PC-9 (cell line): ENCODE measurements at regions not wholly inside any gene's neighbourhood (a gene's known extent, or its start where the extent isn't known, plus 50 kb on each side); places are given as distances from the start of the nearest gene placed in this dataset.

Source experiments
- BruUV-seq: library from RNA; stranded (reverse); fragments of 400-500 nt; replicated peaks from 2 replicates; lab custom pipeline; 2021; lab: Mats Ljungman, UMichigan
- CTCF ChIA-PET: fragments of 300-600 bp; sonication (Branson Sonifier 250); formaldehyde crosslinking; loops from one replicate; lab custom pipeline; 2022; ENCODE audit warnings: antibody characterized with exemption; lab: Charles Lee
- POLR2A ChIA-PET: fragments of 300-600 bp; sonication (Branson Sonifier 250); formaldehyde crosslinking; loops from one replicate; lab custom pipeline; 2022; ENCODE audit warnings: antibody characterized with exemption; ENCODE audit not compliant: unreplicated experiment; lab: Charles Lee
- DNase-seq, 2 experiments: peaks; one replicate each; pipeline versions ENCODE4 v3.0.0 to v3.0.0-alpha.2; 2015 to 2022; ENCODE audit warnings: mixed read lengths in 1 of 2
- H2AFZ ChIP-seq: fragments of 200-600 bp; sonication (generic); 2 replicates; pipeline ENCODE4 v1.8.1; 2017; ENCODE audit warnings: antibody characterized with exemption
- H3F3A ChIP-seq: fragments of 200-600 bp; sonication (generic); 2 replicates; pipeline ENCODE4 v1.8.1; 2017; ENCODE audit warnings: antibody characterized with exemption, mild to moderate bottlenecking, low read depth; ENCODE audit not compliant: insufficient read depth
- H3K27ac ChIP-seq: fragments of 200-600 bp; sonication (generic); 2 replicates; pipeline ENCODE4 v1.6.1; 2016; ENCODE audit warnings: mixed run types
- H3K27me3 ChIP-seq: fragments of 200-600 bp; sonication (generic); 2 replicates; pipeline ENCODE4 v1.6.1; 2016; ENCODE audit warnings: low read depth, mixed run types; ENCODE audit not compliant: insufficient read depth
- H3K36me3 ChIP-seq: fragments of 200-600 bp; sonication (generic); 2 replicates; pipeline ENCODE4 v1.6.1; 2016; ENCODE audit warnings: low read depth, mixed run types
- H3K4me1 ChIP-seq: fragments of 200-600 bp; sonication (generic); replicated peaks from 2 replicates; pipeline ENCODE4 v1.6.1; 2016; ENCODE audit warnings: mixed run types; ENCODE audit not compliant: insufficient read depth
- H3K4me2 ChIP-seq: fragments of 200-600 bp; sonication (generic); 2 replicates; pipeline ENCODE4 v1.6.1; 2017; ENCODE audit warnings: mixed run types
- H3K4me3 ChIP-seq: fragments of 200-600 bp; sonication (generic); 2 replicates; pipeline ENCODE4 v1.6.1; 2016; ENCODE audit warnings: mixed run types
- H3K79me2 ChIP-seq: fragments of 200-600 bp; sonication (generic); 2 replicates; pipeline ENCODE4 v1.6.1; 2017; ENCODE audit warnings: low read depth, mixed run types
- H3K9me2 ChIP-seq: fragments of 200-600 bp; sonication (generic); 2 replicates; pipeline ENCODE4 v1.8.1; 2017; ENCODE audit warnings: mild to moderate bottlenecking; ENCODE audit not compliant: insufficient read depth
- H3K9me3 ChIP-seq: fragments of 200-600 bp; sonication (generic); 2 replicates; pipeline ENCODE4 v1.8.1; 2016; ENCODE audit warnings: low read depth; ENCODE audit not compliant: insufficient read depth
- H4K20me1 ChIP-seq: fragments of 200-600 bp; sonication (generic); 2 replicates; pipeline ENCODE4 v1.8.1; 2017; ENCODE audit not compliant: insufficient read depth
- CTCF ChIP-seq: fragments of 200-600 bp; sonication (generic); conservative IDR thresholded peaks from 2 replicates; pipeline ENCODE4 v1.6.1; 2017; ENCODE audit warnings: mixed run types, antibody characterized with exemption, mild to moderate bottlenecking, moderate library complexity
- EZH2 ChIP-seq: fragments of 200-600 bp; sonication (generic); IDR thresholded peaks from 2 replicates; pipeline ENCODE4 v1.8.0; 2017; ENCODE audit warnings: antibody characterized with exemption, low read depth
- intact Hi-C: fragments of 100-400 bp; cut with micrococcal nuclease; formaldehyde crosslinking; loops from one replicate; pipeline ENCODE4 v1.10.0; 2022; ENCODE audit not compliant: unreplicated experiment

GRCh38 chr14:26761532-26761931, 163.7 kb upstream of the NOVA1 start:
- no TSS peak for BruUV-seq
- H3K4me1 ChIP-seq = peaks cover 15% of the 10 kb centered on the region
- no peak for DNase-seq

GRCh38 chr14:26765301-26765700, 167.5 kb upstream of the NOVA1 start:
- CTCF ChIA-PET = interaction anchor here (0.9 kb wide), 1 partner anchor 1816 kb away, joined by 3 read pairs; no protein-coding TSS in a partner anchor
- H3K79me2 ChIP-seq = no peaks in the 10 kb centered on the region
- H3K9me2 ChIP-seq = no peaks in the 10 kb centered on the region
- POLR2A ChIA-PET = no interaction called here
- H2AFZ ChIP-seq = peak overlapping the region; percentile 18; the same call in 1 of the 2 replicates
- no peaks in the 10 kb centered on the region for H3F3A ChIP-seq
- BruUV-seq = no TSS peak
- H4K20me1 ChIP-seq = no peaks in the 10 kb centered on the region
- TF ChIP-seq CTCF = no peak
- no peak for TF ChIP-seq EZH2
- peaks cover 15% of the 10 kb centered on the region for H3K4me1 ChIP-seq
- no peak overlapping the region for H3K4me3 ChIP-seq
- no peak overlapping the region for H3K4me2 ChIP-seq
- H3K9me3 ChIP-seq = no peaks in the 10 kb centered on the region
- peak overlapping the region; percentile 73 for H3K27ac ChIP-seq
- H3K27me3 ChIP-seq = no peaks in the 10 kb centered on the region
- intact Hi-C loops = no loop called here
- DNase-seq = no peak
- no peaks in the 10 kb centered on the region for H3K36me3 ChIP-seq

More at GRCh38 chr14:26761532-26761931, 163.7 kb upstream of the NOVA1 start:
- intact Hi-C loops = loop anchor here (1.0 kb wide), 1 partner anchor 17 kb away; no protein-coding TSS in a partner anchor
- Histone ChIP-seq H2AFZ (no peak overlapping the region), H3K9me3 (no peaks in the 10 kb centered on the region), H3K4me3 (no peak overlapping the region), H3K27me3 (no peaks in the 10 kb centered on the region), H3F3A (no peaks in the 10 kb centered on the region), H3K4me2 (no peak overlapping the region), H3K36me3 (no peaks in the 10 kb centered on the region), H4K20me1 (no peaks in the 10 kb centered on the region), H3K27ac (no peak overlapping the region), H3K79me2 (no peaks in the 10 kb centered on the region), H3K9me2 (no peaks in the 10 kb centered on the region)
- CTCF ChIA-PET = no interaction called here
- POLR2A ChIA-PET = no interaction called here
- TF ChIP-seq CTCF (no peak), EZH2 (no peak)

- H3K4me2 ChIP-seq = peak overlapping the region; percentile 47
- intact Hi-C loops = no loop called here
- H3K4me1 ChIP-seq = peaks cover 15% of the 10 kb centered on the region
- ChIA-PET POLR2A (no interaction called here), CTCF (interaction anchor here (0.9 kb wide), 1 partner anchor 1815 kb away, joined by 3 read pairs; no protein-coding TSS in a partner anchor)
- no peaks in the 10 kb centered on the region for H3F3A ChIP-seq
- H2AFZ ChIP-seq = peak overlapping the region; percentile 18; the same call in 1 of the 2 replicates
- no peaks in the 10 kb centered on the region for H3K79me2 ChIP-seq
- H3K36me3 ChIP-seq = no peaks in the 10 kb centered on the region
- no peaks in the 10 kb centered on the region for H3K9me3 ChIP-seq
- no peaks in the 10 kb centered on the region for H3K27me3 ChIP-seq
- no peaks in the 10 kb centered on the region for H3K9me2 ChIP-seq
- TF ChIP-seq EZH2 (no peak), CTCF (no peak)
- H4K20me1 ChIP-seq = no peaks in the 10 kb centered on the region
- no TSS peak for BruUV-seq
- peak overlapping the region; percentile 73 for H3K27ac ChIP-seq
- H3K4me3 ChIP-seq = no peak overlapping the region
- DNase-seq = peak in 1 of 2 experiments; percentile 62
Observed at GRCh38 chr14:26765768-26766520, 168.1 kb upstream of the NOVA1 start.
